Mesothelial cell of epicardium (in vitro differentiated cells): ENCODE measurements at regions not wholly inside any gene's neighbourhood (a gene's known extent, or its start where the extent isn't known, plus 50 kb on each side); places are given as distances from the start of the nearest gene placed in this dataset.

Experiments used
- DNase-seq, 2 experiments: peaks; one replicate each; pipeline ENCODE4 v3.0.0; 2021; ENCODE audit warnings: low spot score in 2 of 2; ENCODE audit not compliant: unreplicated experiment in 2 of 2
- H3K27ac Mint-ChIP-seq: 2 replicates; pipeline ENCODE4 v1.8.0; 2021; ENCODE audit warnings: mixed read lengths
- H3K27me3 Mint-ChIP-seq: 2 replicates; pipeline ENCODE4 v1.8.0; 2021; ENCODE audit warnings: low read depth, mixed read lengths
- H3K36me3 Mint-ChIP-seq: 2 replicates; pipeline ENCODE4 v1.8.0; 2021; ENCODE audit warnings: mixed read lengths
- H3K4me1 Mint-ChIP-seq: 2 replicates; pipeline ENCODE4 v1.8.0; 2021; ENCODE audit warnings: mixed read lengths
- H3K4me3 Mint-ChIP-seq: 2 replicates; pipeline ENCODE4 v1.8.0; 2021; ENCODE audit warnings: mild to moderate bottlenecking, moderate library complexity, mixed read lengths
- H3K9me3 Mint-ChIP-seq: 2 replicates; pipeline ENCODE4 v1.8.0; 2021; ENCODE audit warnings: mixed read lengths
- TF ChIP-seq, protein P1 (sequence below): fragments of 200-600 bp; sonication (generic); IDR thresholded peaks from one replicate; pipeline ENCODE4 v1.5.0; 2021; ENCODE audit warnings: antibody characterized with exemption; ENCODE audit not compliant: unreplicated experiment

DNA sequence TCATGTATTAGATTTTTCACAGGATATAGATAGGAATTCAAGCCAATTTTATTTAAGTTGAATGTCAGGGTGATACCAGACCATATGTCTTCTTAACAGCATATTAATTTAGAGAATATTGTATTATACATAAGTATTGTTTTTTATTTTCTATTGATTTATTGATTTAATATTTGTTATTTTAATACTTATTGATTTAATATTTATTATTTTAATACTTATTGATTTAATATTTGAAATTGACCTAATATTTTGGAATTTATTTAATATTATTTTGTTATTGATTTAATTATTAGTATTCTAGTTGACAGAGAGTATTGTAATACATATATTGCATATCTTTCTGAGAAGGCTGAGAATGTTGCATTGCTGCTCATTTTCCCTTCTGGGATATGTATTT, 1411.8 kb upstream of the ACO1 start:
- Mint-ChIP-seq H3K27me3 (no peaks in the 10 kb centered on the region), H3K27ac (no peak overlapping the region), H3K4me3 (no peak overlapping the region), H3K4me1 (no peaks in the 10 kb centered on the region), H3K9me3 (no peaks in the 10 kb centered on the region), H3K36me3 (no peaks in the 10 kb centered on the region)
- TF ChIP-seq, protein P1, sequence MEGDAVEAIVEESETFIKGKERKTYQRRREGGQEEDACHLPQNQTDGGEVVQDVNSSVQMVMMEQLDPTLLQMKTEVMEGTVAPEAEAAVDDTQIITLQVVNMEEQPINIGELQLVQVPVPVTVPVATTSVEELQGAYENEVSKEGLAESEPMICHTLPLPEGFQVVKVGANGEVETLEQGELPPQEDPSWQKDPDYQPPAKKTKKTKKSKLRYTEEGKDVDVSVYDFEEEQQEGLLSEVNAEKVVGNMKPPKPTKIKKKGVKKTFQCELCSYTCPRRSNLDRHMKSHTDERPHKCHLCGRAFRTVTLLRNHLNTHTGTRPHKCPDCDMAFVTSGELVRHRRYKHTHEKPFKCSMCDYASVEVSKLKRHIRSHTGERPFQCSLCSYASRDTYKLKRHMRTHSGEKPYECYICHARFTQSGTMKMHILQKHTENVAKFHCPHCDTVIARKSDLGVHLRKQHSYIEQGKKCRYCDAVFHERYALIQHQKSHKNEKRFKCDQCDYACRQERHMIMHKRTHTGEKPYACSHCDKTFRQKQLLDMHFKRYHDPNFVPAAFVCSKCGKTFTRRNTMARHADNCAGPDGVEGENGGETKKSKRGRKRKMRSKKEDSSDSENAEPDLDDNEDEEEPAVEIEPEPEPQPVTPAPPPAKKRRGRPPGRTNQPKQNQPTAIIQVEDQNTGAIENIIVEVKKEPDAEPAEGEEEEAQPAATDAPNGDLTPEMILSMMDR: no peak
- no peak for DNase-seq

DNA sequence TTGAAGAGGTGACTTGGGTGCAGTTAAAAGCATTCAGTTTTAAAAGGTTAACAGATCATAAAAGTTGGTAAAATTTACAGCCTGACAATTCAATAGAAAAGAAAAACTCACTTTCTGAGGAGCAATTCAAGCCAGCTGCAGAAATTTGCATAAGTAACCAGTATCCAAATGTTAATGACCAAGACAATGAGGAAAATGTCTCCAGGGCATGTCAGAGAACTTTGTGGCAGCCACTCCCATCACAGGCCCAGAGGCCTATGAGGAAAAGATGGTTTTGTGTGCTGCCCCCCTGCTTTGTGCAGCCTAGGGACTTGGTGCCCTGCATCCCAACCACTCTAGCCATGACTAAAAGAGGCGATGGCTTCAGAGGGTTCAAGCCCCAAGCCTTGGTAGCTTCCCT, 1406.5 kb upstream of the ACO1 start:
- Mint-ChIP-seq H3K27ac (no peak overlapping the region), H3K4me3 (no peak overlapping the region), H3K4me1 (no peaks in the 10 kb centered on the region), H3K36me3 (no peaks in the 10 kb centered on the region), H3K9me3 (peaks cover 10% of the 10 kb centered on the region), H3K27me3 (no peaks in the 10 kb centered on the region)
- TF ChIP-seq, protein P1: no peak
- no peak for DNase-seq

DNA sequence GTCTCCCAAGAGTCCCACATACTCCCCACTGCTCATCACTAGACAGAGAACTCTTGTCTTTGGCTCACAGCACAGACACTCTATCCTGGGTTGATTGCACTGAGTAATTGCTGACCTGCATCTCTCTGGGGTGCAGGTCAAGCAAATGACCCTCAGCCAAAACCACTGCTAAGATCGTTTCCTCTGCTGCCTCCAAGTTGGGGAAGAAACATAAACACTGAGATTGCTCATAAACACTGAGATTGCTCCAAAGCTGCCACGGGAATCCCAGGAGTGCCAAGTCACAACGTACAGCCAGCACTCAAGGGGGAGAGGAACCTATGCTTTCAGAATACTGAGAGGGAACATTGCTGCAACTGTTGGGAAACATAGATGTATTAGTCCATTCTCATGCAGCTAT, 1402.1 kb upstream of the ACO1 start:
- Mint-ChIP-seq H3K27me3 (no peaks in the 10 kb centered on the region), H3K27ac (no peak overlapping the region), H3K4me1 (no peaks in the 10 kb centered on the region), H3K36me3 (no peaks in the 10 kb centered on the region), H3K9me3 (peaks cover 26% of the 10 kb centered on the region), H3K4me3 (no peak overlapping the region)
- no peak for DNase-seq
- TF ChIP-seq, protein P1: no peak

DNA sequence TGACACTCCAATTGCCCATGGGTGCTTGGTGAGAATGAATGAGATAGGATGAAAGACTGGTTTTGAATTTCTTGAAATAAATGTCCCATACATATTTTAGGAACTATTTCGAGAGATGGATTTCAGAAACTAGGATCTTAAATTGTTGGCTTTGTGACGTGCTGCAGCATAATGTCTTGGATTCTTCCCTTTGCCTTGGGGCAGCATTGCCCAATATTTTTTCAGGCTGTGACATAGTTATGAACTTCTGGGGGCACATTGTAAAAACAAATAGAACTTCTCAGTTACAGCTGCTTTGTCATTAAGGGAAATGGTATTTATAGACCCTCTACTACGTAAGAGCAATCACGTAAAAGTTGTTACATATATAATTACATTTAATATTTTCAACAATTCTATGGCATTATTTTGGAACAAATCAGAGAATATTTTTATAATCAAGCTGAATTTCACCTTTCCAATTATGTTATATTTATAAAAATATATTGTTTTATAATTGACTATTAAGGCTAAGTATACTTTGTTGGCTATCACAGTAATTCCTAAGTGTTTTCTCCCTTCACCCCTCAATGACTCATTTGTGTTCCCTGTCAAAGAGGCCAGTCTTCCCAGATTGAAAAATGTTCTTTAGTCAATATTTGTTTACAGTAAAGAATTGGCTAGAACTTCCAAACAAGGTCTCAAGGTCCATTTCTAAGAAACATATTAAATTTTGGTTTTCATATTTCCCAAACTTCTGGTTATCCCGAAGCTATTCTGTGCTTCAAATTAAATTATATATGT, 1388.3 kb upstream of the ACO1 start:
- no peak for DNase-seq
- H3K9me3 Mint-ChIP-seq: peaks cover 10% of the 10 kb centered on the region
- H3K27ac Mint-ChIP-seq: no peak overlapping the region
- peaks cover 2% of the 10 kb centered on the region for H3K36me3 Mint-ChIP-seq
- no peaks in the 10 kb centered on the region for H3K4me1 Mint-ChIP-seq
- H3K4me3 Mint-ChIP-seq: no peak overlapping the region
- TF ChIP-seq, protein P1: no peak
- no peaks in the 10 kb centered on the region for H3K27me3 Mint-ChIP-seq

DNA sequence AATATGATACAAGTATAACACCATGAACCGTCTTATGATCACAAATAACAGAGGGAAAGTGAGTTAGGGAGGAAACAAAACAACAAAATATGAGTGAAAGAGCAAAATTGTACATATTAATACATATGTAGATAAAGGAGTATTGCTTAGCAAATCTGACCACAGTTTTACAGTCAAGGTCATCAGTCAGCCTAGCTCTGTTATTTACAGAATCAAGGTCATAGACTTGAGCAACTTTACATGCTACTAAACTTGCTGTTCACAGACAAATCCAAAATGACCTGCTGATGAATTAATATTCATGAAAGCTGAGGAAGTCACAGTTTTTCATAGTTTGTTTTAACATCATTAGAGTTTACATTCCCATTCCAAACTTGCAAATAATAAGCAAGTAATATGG, 1387.7 kb upstream of the ACO1 start:
- TF ChIP-seq, protein P1: no peak
- H3K27me3 Mint-ChIP-seq: no peaks in the 10 kb centered on the region
- H3K4me1 Mint-ChIP-seq: no peaks in the 10 kb centered on the region
- H3K9me3 Mint-ChIP-seq: peaks cover 15% of the 10 kb centered on the region
- no peak overlapping the region for H3K27ac Mint-ChIP-seq
- DNase-seq: no peak
- no peak overlapping the region for H3K4me3 Mint-ChIP-seq
- peaks cover 2% of the 10 kb centered on the region for H3K36me3 Mint-ChIP-seq

DNA sequence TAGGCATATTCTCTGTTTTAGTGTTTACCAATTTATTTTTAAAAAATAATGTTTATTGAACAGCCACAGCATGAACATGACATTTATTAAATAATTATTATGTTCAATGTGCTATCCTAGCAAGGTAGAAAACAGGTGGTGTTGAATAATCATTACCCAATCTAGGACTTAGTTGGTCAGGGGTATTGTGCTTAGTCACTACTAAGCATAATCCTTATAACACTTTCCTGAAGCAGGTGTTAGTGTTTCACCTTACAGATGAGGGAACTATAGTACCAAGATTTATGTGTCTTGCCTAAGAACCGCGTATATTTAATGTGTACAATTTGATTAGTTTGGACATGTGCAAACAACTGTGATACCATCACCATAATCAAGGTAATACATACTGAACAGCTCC, 1387.2 kb upstream of the ACO1 start:
- Mint-ChIP-seq H3K4me1 (no peaks in the 10 kb centered on the region), H3K4me3 (no peak overlapping the region), H3K27me3 (no peaks in the 10 kb centered on the region), H3K9me3 (peaks cover 19% of the 10 kb centered on the region), H3K27ac (no peak overlapping the region), H3K36me3 (peaks cover 2% of the 10 kb centered on the region)
- DNase-seq: no peak
- TF ChIP-seq, protein P1: no peak
